A673 (cell line): ENCODE measurements at regions not wholly inside any gene's neighbourhood (a gene's known extent, or its start where the extent isn't known, plus 50 kb on each side); places are given as distances from the start of the nearest gene placed in this dataset.

Source experiments
- BruUV-seq: library from RNA; stranded (reverse); fragments of 400-500 nt; replicated peaks from 2 replicates; lab custom pipeline; 2021; lab: Mats Ljungman, UMichigan
- CTCF ChIA-PET: fragments of 300-600 bp; sonication (Branson Sonifier 250); formaldehyde crosslinking; loops from one replicate; lab custom pipeline; 2022; ENCODE audit warnings: antibody characterized with exemption; lab: Charles Lee
- POLR2A ChIA-PET: fragments of 300-600 bp; sonication (Branson Sonifier 250); formaldehyde crosslinking; loops from one replicate; lab custom pipeline; 2022; ENCODE audit warnings: antibody characterized with exemption; ENCODE audit not compliant: low non-redundant PET; lab: Charles Lee
- DNase-seq: peaks from one replicate; pipeline ENCODE4 v3.0.0-alpha.2; 2015; ENCODE audit warnings: low spot score
- H3K27ac ChIP-seq: fragments of 200-600 bp; sonication (generic); 2 replicates; pipeline ENCODE4 v1.5.1; 2016; ENCODE audit warnings: mixed run types, low read depth, mild to moderate bottlenecking, mixed read lengths, antibody characterized with exemption, low read length; ENCODE audit not compliant: poor library complexity, severe bottlenecking
- H3K27me3 ChIP-seq: fragments of 200-600 bp; sonication (generic); replicated peaks from 2 replicates; pipeline ENCODE4 v1.6.1; 2017; ENCODE audit warnings: mixed run types, low read depth, mild to moderate bottlenecking, mixed read lengths, antibody characterized with exemption, low read length; ENCODE audit not compliant: insufficient read depth, poor library complexity
- H3K36me3 ChIP-seq: fragments of 200-600 bp; sonication (generic); 2 replicates; pipeline ENCODE4 v1.6.1; 2016; ENCODE audit warnings: mixed run types, mild to moderate bottlenecking, mixed read lengths, antibody characterized with exemption, low read length; ENCODE audit not compliant: insufficient read depth, poor library complexity, severe bottlenecking
- H3K4me1 ChIP-seq: fragments of 200-600 bp; sonication (generic); 2 replicates; pipeline ENCODE4 v1.6.1; 2017; ENCODE audit warnings: mixed run types, mild to moderate bottlenecking, mixed read lengths, antibody characterized with exemption, low read length; ENCODE audit not compliant: insufficient read depth, poor library complexity, severe bottlenecking
- H3K4me3 ChIP-seq: fragments of 200-600 bp; sonication (generic); 2 replicates; pipeline ENCODE4 v1.5.1; 2016; ENCODE audit warnings: low read depth, mixed run types, mild to moderate bottlenecking, mixed read lengths, low read length; ENCODE audit not compliant: poor library complexity, severe bottlenecking
- H3K9me3 ChIP-seq: fragments of 200-600 bp; sonication (generic); 2 replicates; pipeline ENCODE4 v1.6.1; 2016; ENCODE audit warnings: mixed run types, low read depth, mild to moderate bottlenecking, mixed read lengths, antibody characterized with exemption, low read length; ENCODE audit not compliant: poor library complexity, severe bottlenecking
- CTCF ChIP-seq: fragments of 300-800, 200-600 bp; sonication (generic); conservative IDR thresholded peaks from 2 replicates; pipeline ENCODE4 v1.5.1; 2017; ENCODE audit warnings: low read depth, mild to moderate bottlenecking, antibody characterized with exemption, low read length, moderate library complexity, mixed read lengths
- EZH2 ChIP-seq: fragments of 200-600 bp; sonication (generic); IDR thresholded peaks from 2 replicates; pipeline ENCODE4 v1.6.1; 2017; ENCODE audit warnings: borderline replicate concordance, low read depth, mild to moderate bottlenecking, mixed read lengths, antibody characterized with exemption, low read length; ENCODE audit not compliant: poor library complexity, severe bottlenecking
- intact Hi-C: fragments of 100-400 bp; cut with micrococcal nuclease; formaldehyde crosslinking; loops from one replicate; pipeline ENCODE4 v1.10.0; 2022; ENCODE audit not compliant: unreplicated experiment

GRCh38 chr3:43786102-43786501 is 95.4 kb downstream of the ABHD5 start:
- Histone ChIP-seq H3K27me3 (no peaks in the 10 kb centered on the region), H3K4me3 (no peak overlapping the region), H3K27ac (no peak overlapping the region), H3K36me3 (no peaks in the 10 kb centered on the region), H3K4me1 (no peaks in the 10 kb centered on the region), H3K9me3 (no peaks in the 10 kb centered on the region)
- BruUV-seq = no TSS peak
- TF ChIP-seq CTCF (no peak), EZH2 (no peak)
- DNase-seq = no peak
- intact Hi-C loops = no loop called here
- POLR2A ChIA-PET = no interaction called here
- CTCF ChIA-PET = no interaction called here

GRCh38 chr3:43786526-43787305 is 96.0 kb downstream of the ABHD5 start:
- H3K27me3 ChIP-seq = no peaks in the 10 kb centered on the region
- no peaks in the 10 kb centered on the region for H3K9me3 ChIP-seq
- no peak overlapping the region for H3K27ac ChIP-seq
- H3K4me1 ChIP-seq = no peaks in the 10 kb centered on the region
- no peak for TF ChIP-seq EZH2
- TF ChIP-seq CTCF = no peak
- H3K4me3 ChIP-seq = no peak overlapping the region
- ChIA-PET POLR2A (no interaction called here), CTCF (no interaction called here)
- no TSS peak for BruUV-seq
- no peak for DNase-seq
- H3K36me3 ChIP-seq = no peaks in the 10 kb centered on the region
- intact Hi-C loops = no loop called here

- no peaks in the 10 kb centered on the region for H3K4me1 ChIP-seq
- H3K36me3 ChIP-seq = no peaks in the 10 kb centered on the region
- no TSS peak for BruUV-seq
- DNase-seq = no peak
- intact Hi-C loops = no loop called here
- CTCF ChIA-PET = no interaction called here
- H3K4me3 ChIP-seq = no peak overlapping the region
- no peaks in the 10 kb centered on the region for H3K9me3 ChIP-seq
- no peaks in the 10 kb centered on the region for H3K27me3 ChIP-seq
- no peak overlapping the region for H3K27ac ChIP-seq
- TF ChIP-seq CTCF (no peak), EZH2 (no peak)
- POLR2A ChIA-PET = no interaction called here
These were observed 96.6 kb downstream of the ABHD5 start for GRCh38 chr3:43787330-43787729.
